Uterus (tissue), 2 donors: ENCODE measurements at regions not wholly inside any gene's neighbourhood (a gene's known extent, or its start where the extent isn't known, plus 50 kb on each side); places are given as distances from the start of the nearest gene placed in this dataset.

Experiments used
- POLR2A ChIP-seq, 2 donors: fragments of 450-650 bp; IDR thresholded peaks; one replicate each; pipeline ENCODE4 v1.6.1; 2016; ENCODE audit warnings: antibody characterized with exemption in 2 of 2, mild to moderate bottlenecking in 1 of 2, moderate library complexity in 1 of 2
- TF ChIP-seq, protein P1 (sequence below), 4 experiments: fragments of 200-600 bp in 2 of 4; fragments of 450-650 bp in 2 of 4; sonication (generic) in 2 of 4; IDR thresholded peaks; one replicate each; pipeline ENCODE4 v1.5.1; 2016 to 2019; ENCODE audit warnings: antibody characterized with exemption in 4 of 4, mild to moderate bottlenecking in 2 of 4, moderate library complexity in 1 of 4

- TF ChIP-seq, protein P1, sequence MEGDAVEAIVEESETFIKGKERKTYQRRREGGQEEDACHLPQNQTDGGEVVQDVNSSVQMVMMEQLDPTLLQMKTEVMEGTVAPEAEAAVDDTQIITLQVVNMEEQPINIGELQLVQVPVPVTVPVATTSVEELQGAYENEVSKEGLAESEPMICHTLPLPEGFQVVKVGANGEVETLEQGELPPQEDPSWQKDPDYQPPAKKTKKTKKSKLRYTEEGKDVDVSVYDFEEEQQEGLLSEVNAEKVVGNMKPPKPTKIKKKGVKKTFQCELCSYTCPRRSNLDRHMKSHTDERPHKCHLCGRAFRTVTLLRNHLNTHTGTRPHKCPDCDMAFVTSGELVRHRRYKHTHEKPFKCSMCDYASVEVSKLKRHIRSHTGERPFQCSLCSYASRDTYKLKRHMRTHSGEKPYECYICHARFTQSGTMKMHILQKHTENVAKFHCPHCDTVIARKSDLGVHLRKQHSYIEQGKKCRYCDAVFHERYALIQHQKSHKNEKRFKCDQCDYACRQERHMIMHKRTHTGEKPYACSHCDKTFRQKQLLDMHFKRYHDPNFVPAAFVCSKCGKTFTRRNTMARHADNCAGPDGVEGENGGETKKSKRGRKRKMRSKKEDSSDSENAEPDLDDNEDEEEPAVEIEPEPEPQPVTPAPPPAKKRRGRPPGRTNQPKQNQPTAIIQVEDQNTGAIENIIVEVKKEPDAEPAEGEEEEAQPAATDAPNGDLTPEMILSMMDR (IDR thresholded peaks at IDR 0.05) = no peak
- TF ChIP-seq POLR2A (IDR thresholded peaks at IDR 0.05) = no peak
Measured at GRCh38 chr14:89667983-89668382, 250.9 kb upstream of the FOXN3 start.
